NCI-H1417 treated with DMSO at 0.1 percent for 48 hours (cell line): ENCODE measurements at regions not wholly inside any gene's neighbourhood (a gene's known extent, or its start where the extent isn't known, plus 50 kb on each side); places are given as distances from the start of the nearest gene placed in this dataset.
"Not testable (repeated sequence)": the region's sequence is repeated elsewhere in the genome, so short reads cannot be mapped to it uniquely, and the experiment has no call there.

Source experiments
- DNase-seq: peaks from one replicate; lab custom pipeline; 2025; lab: John Stamatoyannopoulos, UW

- no peak for DNase-seq
Measured at GRCh38 chr12:83349907-83350611, 663.4 kb downstream of the TMTC2 start.

DNA sequence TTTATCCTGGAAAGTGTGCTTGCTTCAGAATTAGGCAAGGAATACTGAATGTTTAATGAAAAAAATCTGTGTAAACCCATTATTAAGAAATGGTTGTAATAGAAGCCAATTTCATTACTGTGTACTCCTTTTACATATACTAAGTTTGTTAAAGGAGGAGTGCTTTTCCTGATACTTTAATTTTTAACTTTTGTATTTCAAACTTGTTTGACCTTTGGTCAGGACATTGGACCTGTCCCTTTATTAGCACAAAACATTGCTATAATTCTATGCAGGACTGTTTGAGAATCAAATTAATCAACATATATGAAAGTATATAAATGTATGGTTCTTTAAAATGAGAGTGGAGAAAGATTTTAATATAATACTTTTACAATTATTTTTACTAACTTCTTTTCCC, 659.6 kb downstream of the TMTC2 start:
- DNase-seq: no peak

DNA sequence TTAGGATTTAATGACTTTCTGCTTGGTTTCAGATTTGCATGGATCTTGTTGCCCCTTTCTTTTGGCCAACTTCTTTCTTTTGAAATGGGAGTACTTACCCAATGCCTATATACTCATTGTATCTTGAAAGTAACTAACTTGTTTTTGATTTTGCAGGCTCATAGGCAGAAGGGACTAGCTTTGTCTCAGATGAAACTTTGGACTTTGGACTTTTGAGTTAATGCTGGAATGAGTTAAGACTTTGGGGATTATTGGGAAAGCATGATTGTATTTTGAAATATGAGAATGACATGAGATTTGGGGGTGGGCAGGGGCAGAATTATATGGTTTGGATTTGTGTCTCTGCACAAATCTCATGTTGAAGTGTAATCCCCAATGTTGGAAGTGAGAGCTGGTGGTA, 657.1 kb downstream of the TMTC2 start:
- DNase-seq: no peak

GRCh38 chr12:83335748-83336147, 649.0 kb downstream of the TMTC2 start:
- no peak for DNase-seq

DNA sequence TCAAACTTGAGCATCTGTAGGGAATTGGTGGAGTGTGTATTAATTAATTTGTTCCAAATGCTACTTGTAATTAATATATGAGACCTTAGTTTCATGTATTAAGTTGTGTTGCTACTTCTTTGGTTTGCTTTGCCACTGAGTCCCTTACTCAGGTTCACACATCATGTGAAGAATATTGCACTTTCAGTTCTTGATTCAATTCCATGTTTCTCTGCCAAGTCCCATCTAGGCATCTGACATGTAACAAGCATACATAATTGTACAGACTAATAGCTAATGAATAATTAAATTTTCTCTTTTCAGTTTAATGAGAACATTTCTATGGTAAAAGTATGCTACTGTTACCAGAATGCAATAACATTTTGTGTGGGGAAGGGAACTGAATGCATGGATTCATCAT, 640.0 kb downstream of the TMTC2 start:
- no peak for DNase-seq

DNA sequence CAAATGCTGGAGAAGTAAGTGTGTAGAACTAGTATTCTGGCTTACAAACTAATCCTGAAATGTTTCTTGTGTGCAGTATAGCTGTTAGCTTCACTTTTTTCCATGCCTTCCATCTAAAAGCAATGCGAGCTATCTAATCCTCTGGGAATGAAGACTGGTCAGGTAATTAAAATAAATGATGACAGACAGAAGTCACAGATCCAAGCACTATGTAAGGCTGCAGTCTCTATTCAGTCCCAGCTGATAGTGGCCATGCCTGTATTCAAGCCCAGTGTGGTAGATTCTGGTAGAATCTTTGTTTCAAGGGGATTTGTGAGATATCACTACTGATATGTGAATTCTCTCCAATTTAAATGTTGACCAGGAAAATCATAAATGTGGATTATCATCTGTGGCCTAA, 637.2 kb downstream of the TMTC2 start:
- DNase-seq: no peak

DNA sequence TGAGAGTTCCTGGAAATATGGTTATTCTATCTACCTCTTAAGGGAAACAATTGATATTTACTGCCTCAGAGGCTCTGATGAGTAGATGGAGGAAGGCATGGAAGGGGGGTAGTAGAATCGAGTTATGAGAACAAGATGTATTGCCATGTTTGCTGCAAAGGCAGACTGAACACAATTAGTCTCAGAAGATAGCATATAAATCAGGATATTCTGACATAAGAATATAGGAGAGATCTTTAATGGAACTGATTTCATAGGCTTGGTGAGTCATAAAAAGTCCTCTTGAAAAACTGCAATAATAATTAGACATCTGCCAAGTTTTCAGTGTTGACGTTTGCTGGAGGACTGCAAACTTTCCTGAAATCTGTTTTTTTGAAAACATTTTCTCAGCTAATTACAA, 636.1 kb downstream of the TMTC2 start:
- no peak for DNase-seq

DNA sequence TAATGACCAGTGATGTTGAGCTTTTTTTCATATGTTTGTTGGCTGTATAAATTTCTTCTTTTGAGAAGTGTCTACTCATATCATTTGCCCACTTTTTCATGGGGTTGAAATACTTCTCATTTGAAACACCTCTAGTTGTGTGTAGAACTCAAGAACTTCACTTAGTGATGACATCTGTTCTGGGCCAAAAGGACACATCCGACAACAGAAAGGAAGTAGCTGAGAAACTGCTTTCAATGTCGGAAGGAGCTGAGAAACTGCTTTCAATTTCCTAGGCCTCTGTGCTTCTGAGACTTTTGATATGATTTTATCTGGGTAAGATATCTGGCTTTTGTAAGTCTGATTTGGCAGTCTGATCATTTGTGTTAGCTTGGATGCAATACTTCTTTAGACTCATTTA, 635.3 kb downstream of the TMTC2 start:
- no peak for DNase-seq

GRCh38 chr12:83320350-83320749, 633.6 kb downstream of the TMTC2 start:
- no peak for DNase-seq

GRCh38 chr12:83318386-83319098, 631.8 kb downstream of the TMTC2 start:
- no peak for DNase-seq

DNA sequence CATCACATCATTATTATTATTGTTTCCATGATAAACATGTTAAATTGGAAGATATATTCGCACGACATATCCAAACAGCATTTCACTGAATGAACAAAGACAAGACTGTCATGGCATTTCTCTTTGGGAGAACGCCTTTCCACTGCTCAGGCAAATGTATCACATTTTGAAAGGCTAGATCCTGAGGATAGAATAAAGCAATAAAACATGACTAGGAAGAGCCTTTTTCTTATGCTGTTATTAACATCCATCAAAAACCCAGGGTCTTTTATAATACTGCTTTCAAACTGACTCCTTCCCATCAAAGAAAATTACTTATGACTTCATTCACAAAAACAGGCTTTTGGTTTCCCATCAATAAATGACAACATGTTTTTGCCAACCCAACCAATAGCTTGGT, 630.9 kb downstream of the TMTC2 start:
- no peak for DNase-seq

DNA sequence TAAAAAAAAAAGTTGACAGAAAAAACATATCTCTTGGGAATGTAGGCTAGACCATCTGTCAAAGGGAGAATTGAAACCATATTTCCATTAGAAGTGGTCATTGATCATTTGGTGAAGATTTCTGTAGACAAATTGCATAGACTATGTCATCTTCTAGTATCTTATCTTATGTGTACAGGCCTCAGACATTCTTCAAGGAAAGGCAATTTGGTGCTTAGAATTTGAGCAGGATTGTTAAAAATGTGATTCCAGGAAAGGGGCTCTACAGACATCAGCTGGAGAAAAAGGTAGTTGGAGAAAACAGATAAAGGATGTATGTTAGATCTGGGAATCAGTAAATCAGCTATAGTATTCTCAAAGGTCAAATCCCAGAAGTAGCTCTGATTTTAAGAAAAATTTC, 627.1 kb downstream of the TMTC2 start:
- no peak for DNase-seq

DNA sequence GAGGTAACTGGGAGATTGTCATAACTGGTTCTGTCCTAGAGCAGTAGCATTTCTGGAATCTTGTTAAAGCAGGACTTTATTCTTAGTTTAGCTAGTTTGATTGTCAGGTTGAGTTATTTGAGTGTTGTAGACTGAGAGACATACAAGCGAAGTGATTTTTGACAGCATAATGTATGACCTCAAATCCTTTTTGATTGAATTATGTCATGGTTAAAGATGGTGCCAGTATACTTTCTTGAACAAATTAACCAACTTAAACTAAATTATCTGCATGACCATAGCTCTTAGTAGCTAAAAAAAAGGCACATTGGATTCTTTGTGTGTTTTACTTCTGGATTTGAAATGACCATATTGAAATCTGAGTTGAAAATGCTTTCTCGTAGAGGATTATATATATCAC, 626.6 kb downstream of the TMTC2 start:
- DNase-seq: no peak

GRCh38 chr12:83276904-83277303, 590.2 kb downstream of the TMTC2 start:
- DNase-seq: no peak

DNA sequence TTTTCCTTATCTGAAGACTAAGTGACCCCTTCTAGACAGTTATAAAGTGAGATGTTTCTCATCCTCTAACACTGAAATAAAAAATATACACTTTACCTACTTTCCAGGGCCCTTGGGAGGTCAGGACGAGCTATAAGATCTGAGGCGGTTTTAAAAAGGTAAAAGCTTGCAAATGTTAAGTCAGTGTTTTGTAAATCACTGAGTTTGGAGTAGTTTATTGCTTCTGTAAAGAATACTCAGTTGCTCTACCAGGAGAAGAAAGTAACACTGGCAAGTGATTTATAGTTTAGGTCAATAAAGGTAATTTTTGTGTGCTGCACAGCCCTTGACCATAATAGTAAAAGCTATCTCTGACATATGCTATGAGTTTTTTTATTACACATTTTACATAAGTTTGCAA, 584.5 kb downstream of the TMTC2 start:
- no peak for DNase-seq

DNA sequence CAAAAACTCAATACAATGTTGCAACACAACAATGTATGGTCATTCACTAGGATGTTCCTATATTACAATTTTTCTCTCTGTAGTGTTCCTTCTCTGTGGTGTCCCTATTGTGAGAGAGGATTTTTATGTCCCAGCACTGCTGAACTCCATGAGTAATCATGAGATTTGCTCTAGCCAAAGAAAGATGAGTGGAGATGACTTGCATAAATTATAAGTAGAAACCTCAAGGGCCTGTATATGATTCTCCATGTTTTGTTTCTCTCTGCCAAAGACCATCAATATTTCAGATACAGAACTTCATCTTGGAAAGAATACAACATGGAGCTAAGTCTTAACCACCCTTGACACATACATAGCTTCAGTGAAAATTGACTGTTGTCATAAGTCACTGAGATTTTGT, 579.1 kb downstream of the TMTC2 start:
- no peak for DNase-seq

DNA sequence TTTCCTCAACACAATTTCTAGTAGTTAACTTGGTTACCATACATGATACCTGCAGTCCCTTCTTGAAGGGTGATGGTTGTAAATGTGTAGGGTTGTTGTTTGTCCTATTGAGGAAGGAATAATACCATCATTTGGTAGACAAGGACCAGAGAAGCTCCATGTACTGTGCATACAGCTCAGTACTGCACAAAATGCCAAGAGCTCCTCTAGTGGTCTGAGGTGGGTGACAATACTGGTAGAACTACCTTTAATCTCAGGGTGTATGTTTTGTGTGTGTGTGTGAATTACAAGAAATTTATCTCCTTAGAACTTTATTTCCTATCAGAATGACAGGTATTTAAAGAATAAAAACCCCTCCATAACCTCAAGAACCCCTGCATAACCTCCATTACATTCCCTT, 575.3 kb downstream of the TMTC2 start:
- DNase-seq: no peak

DNA sequence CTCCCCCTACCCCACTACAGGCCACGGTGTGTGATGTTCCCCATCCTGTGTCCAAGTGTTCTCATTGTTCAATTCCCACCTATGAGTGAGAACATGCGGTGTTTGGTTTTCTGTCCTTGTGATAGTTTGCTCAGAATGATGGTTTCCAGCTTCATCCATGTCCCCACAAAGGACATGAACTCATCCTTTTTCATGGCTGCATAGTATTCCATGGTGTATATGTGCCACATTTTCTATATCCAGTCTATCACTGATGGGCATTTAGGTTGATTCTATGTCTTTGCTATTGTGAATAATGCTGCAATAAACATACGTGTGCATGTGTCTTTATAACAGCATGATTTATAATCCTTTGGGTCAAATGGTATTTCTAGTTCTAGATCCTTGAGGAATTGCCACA, 573.4 kb downstream of the TMTC2 start:
- DNase-seq: not testable (repeated sequence)

- no peak for DNase-seq
Measured at GRCh38 chr12:83257726-83258125, 571.0 kb downstream of the TMTC2 start.

- no peak for DNase-seq
Measured at GRCh38 chr12:83256562-83256961, 569.9 kb downstream of the TMTC2 start.

- DNase-seq: no peak
Measured at GRCh38 chr12:83250866-83251265, 564.2 kb downstream of the TMTC2 start.

GRCh38 chr12:83245156-83245555, 558.5 kb downstream of the TMTC2 start:
- no peak for DNase-seq

DNA sequence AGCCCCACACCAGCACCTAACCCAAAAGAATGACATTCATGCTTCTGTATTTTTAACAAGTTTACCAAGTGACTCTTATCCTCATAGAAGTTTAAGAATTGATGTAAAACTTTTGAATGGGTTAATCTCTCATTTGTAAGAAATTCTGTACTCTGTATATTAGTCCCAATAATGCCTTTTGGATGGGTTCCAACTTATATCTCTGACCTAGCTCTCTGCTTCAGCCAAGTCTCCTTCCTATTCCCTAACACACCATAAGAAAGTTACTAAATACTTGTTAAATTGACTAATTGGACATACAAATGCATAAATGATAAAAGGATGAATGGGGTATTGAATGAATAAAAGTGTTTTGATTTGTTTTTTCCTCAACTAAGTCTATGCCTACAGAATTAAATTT, 557.3 kb downstream of the TMTC2 start:
- DNase-seq: no peak

DNA sequence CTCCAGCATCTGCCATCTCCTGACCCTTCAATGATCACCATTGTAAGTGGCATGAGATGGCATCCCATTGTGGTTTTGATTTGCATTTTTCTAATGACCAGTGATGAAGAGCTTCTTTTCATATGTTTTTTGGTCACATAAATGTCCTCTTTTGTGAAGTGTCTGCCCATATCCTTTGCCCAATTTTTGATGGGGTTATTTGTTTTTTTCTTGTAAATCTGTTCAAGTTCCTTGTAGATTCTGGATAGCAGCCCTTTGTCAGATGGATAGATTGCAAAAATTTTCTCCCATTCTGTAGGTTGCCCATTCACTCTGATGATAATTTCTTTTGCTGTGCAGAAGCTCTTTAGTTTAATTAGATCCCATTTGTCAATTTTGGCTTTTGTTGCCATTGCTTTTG, 547.3 kb downstream of the TMTC2 start:
- not testable (repeated sequence) for DNase-seq
